Mesothelial cell of epicardium (in vitro differentiated cells): ENCODE measurements at regions not wholly inside any gene's neighbourhood (a gene's known extent, or its start where the extent isn't known, plus 50 kb on each side); places are given as distances from the start of the nearest gene placed in this dataset.
"Not testable (repeated sequence)": the region's sequence is repeated elsewhere in the genome, so short reads cannot be mapped to it uniquely, and the experiment has no call there.

Source experiments
- DNase-seq, 2 experiments: peaks; one replicate each; pipeline ENCODE4 v3.0.0; 2021; ENCODE audit warnings: low spot score in 2 of 2; ENCODE audit not compliant: unreplicated experiment in 2 of 2
- H3K27ac Mint-ChIP-seq: 2 replicates; pipeline ENCODE4 v1.8.0; 2021; ENCODE audit warnings: mixed read lengths
- H3K27me3 Mint-ChIP-seq: 2 replicates; pipeline ENCODE4 v1.8.0; 2021; ENCODE audit warnings: low read depth, mixed read lengths
- H3K36me3 Mint-ChIP-seq: 2 replicates; pipeline ENCODE4 v1.8.0; 2021; ENCODE audit warnings: mixed read lengths
- H3K4me1 Mint-ChIP-seq: 2 replicates; pipeline ENCODE4 v1.8.0; 2021; ENCODE audit warnings: mixed read lengths
- H3K4me3 Mint-ChIP-seq: 2 replicates; pipeline ENCODE4 v1.8.0; 2021; ENCODE audit warnings: mild to moderate bottlenecking, moderate library complexity, mixed read lengths
- H3K9me3 Mint-ChIP-seq: 2 replicates; pipeline ENCODE4 v1.8.0; 2021; ENCODE audit warnings: mixed read lengths
- CTCF ChIP-seq: fragments of 200-600 bp; sonication (generic); IDR thresholded peaks from one replicate; pipeline ENCODE4 v1.5.0; 2021; ENCODE audit warnings: antibody characterized with exemption; ENCODE audit not compliant: unreplicated experiment

GRCh38 chr7:39758234-39758970 is 135.0 kb downstream of the RALA start:
- no peak for DNase-seq
- peaks cover 9% of the 10 kb centered on the region for H3K36me3 Mint-ChIP-seq
- no peak overlapping the region for H3K4me3 Mint-ChIP-seq
- no peak for TF ChIP-seq CTCF
- no peak overlapping the region for H3K27ac Mint-ChIP-seq
- peaks cover 20% of the 10 kb centered on the region for H3K9me3 Mint-ChIP-seq
- peaks cover 20% of the 10 kb centered on the region for H3K4me1 Mint-ChIP-seq
- no peaks in the 10 kb centered on the region for H3K27me3 Mint-ChIP-seq

GRCh38 chr7:39761449-39761848 is 138.1 kb downstream of the RALA start:
- no peak overlapping the region for H3K27ac Mint-ChIP-seq
- H3K4me3 Mint-ChIP-seq = no peak overlapping the region
- no peak for TF ChIP-seq CTCF
- H3K4me1 Mint-ChIP-seq = peaks cover 20% of the 10 kb centered on the region
- no peak for DNase-seq
- H3K36me3 Mint-ChIP-seq = peaks cover 11% of the 10 kb centered on the region
- H3K27me3 Mint-ChIP-seq = no peaks in the 10 kb centered on the region
- peaks cover 20% of the 10 kb centered on the region for H3K9me3 Mint-ChIP-seq

GRCh38 chr7:39762466-39762865 is 139.1 kb downstream of the RALA start:
- DNase-seq, H3K27ac Mint-ChIP-seq: not testable (repeated sequence)
- H3K36me3 Mint-ChIP-seq = peaks cover 14% of the 10 kb centered on the region

GRCh38 chr7:39762881-39763280 is 139.5 kb downstream of the RALA start:
- not testable (repeated sequence) for DNase-seq
- peak overlapping the region; percentile 20 for H3K27ac Mint-ChIP-seq

More at GRCh38 chr7:39762466-39762865, 139.1 kb downstream of the RALA start:
- peaks cover 20% of the 10 kb centered on the region for H3K4me1 Mint-ChIP-seq
- not testable (repeated sequence) for H3K4me3 Mint-ChIP-seq, H3K27me3 Mint-ChIP-seq
- peaks cover 11% of the 10 kb centered on the region for H3K9me3 Mint-ChIP-seq

GRCh38 chr7:39765833-39766232 is 142.5 kb downstream of the RALA start:
- H3K4me1 Mint-ChIP-seq = peaks cover 22% of the 10 kb centered on the region
- not testable (repeated sequence) for H3K4me3 Mint-ChIP-seq, H3K36me3 Mint-ChIP-seq, H3K27ac Mint-ChIP-seq, H3K9me3 Mint-ChIP-seq, H3K27me3 Mint-ChIP-seq, DNase-seq

More at GRCh38 chr7:39762881-39763280, 139.5 kb downstream of the RALA start:
- H3K27me3 Mint-ChIP-seq, H3K4me3 Mint-ChIP-seq, H3K9me3 Mint-ChIP-seq: not testable (repeated sequence)
- Mint-ChIP-seq H3K4me1 (peaks cover 20% of the 10 kb centered on the region), H3K36me3 (peaks cover 12% of the 10 kb centered on the region)

- DNase-seq, H3K36me3 Mint-ChIP-seq, H3K4me3 Mint-ChIP-seq, H3K27me3 Mint-ChIP-seq, H3K9me3 Mint-ChIP-seq, H3K27ac Mint-ChIP-seq: not testable (repeated sequence)
- peaks cover 12% of the 10 kb centered on the region for H3K4me1 Mint-ChIP-seq
These were observed 145.1 kb downstream of the RALA start for GRCh38 chr7:39768439-39768838.

GRCh38 chr7:39774341-39774851 is 151.0 kb downstream of the RALA start:
- not testable (repeated sequence) for DNase-seq, H3K9me3 Mint-ChIP-seq, H3K27me3 Mint-ChIP-seq, H3K36me3 Mint-ChIP-seq, H3K27ac Mint-ChIP-seq, H3K4me3 Mint-ChIP-seq, H3K4me1 Mint-ChIP-seq

- not testable (repeated sequence) for H3K27ac Mint-ChIP-seq, H3K4me3 Mint-ChIP-seq, H3K9me3 Mint-ChIP-seq, H3K27me3 Mint-ChIP-seq, DNase-seq, H3K36me3 Mint-ChIP-seq, H3K4me1 Mint-ChIP-seq
These were observed 158.2 kb downstream of the RALA start for GRCh38 chr7:39781557-39781956.

- not testable (repeated sequence) for H3K36me3 Mint-ChIP-seq, H3K4me3 Mint-ChIP-seq, H3K9me3 Mint-ChIP-seq, H3K27me3 Mint-ChIP-seq, H3K27ac Mint-ChIP-seq, DNase-seq, H3K4me1 Mint-ChIP-seq
These were observed 163.1 kb downstream of the RALA start for GRCh38 chr7:39786440-39786839.

GRCh38 chr7:39791035-39791434 is 159.0 kb upstream of the CDK13 start:
- not testable (repeated sequence) for H3K27me3 Mint-ChIP-seq, H3K4me3 Mint-ChIP-seq, H3K9me3 Mint-ChIP-seq, H3K27ac Mint-ChIP-seq, H3K4me1 Mint-ChIP-seq, DNase-seq, H3K36me3 Mint-ChIP-seq

- not testable (repeated sequence) for H3K27me3 Mint-ChIP-seq, H3K4me1 Mint-ChIP-seq, DNase-seq, H3K9me3 Mint-ChIP-seq, H3K36me3 Mint-ChIP-seq, H3K27ac Mint-ChIP-seq, H3K4me3 Mint-ChIP-seq
These were observed 158.1 kb upstream of the CDK13 start for GRCh38 chr7:39791911-39792310.

- not testable (repeated sequence) for H3K27me3 Mint-ChIP-seq, H3K4me3 Mint-ChIP-seq, H3K9me3 Mint-ChIP-seq, H3K36me3 Mint-ChIP-seq, H3K4me1 Mint-ChIP-seq, H3K27ac Mint-ChIP-seq, DNase-seq
These were observed 157.0 kb upstream of the CDK13 start for GRCh38 chr7:39793026-39793425.
